Panc1 (cell line): ENCODE measurements at regions not wholly inside any gene's neighbourhood (a gene's known extent, or its start where the extent isn't known, plus 50 kb on each side); places are given as distances from the start of the nearest gene placed in this dataset.

Experiments
- POLR2AphosphoS5 ChIP-seq: IDR thresholded peaks from 2 replicates; pipeline ENCODE4 v1.6.1; 2012; ENCODE audit warnings: mild to moderate bottlenecking, low read depth, low read length, moderate library complexity
- SIN3A ChIP-seq: IDR thresholded peaks from 2 replicates; pipeline ENCODE4 v1.6.1; 2012; ENCODE audit warnings: low read depth, mild to moderate bottlenecking, low read length, moderate library complexity, borderline replicate concordance; ENCODE audit not compliant: insufficient read depth
- TF ChIP-seq, protein P1 (sequence below): fragments of 450-650 bp; IDR thresholded peaks from 2 replicates; pipeline ENCODE4 v1.5.1; 2017; ENCODE audit warnings: mild to moderate bottlenecking
- TF ChIP-seq, protein P2 (sequence below), 2 experiments: IDR thresholded peaks; 2 replicates each; pipeline ENCODE4 v1.6.1; 2011 to 2012; ENCODE audit warnings: low read depth in 2 of 2, control low read depth in 1 of 2, low read length in 1 of 2, mild to moderate bottlenecking in 1 of 2, moderate library complexity in 1 of 2; ENCODE audit not compliant: insufficient read depth in 1 of 2

DNA sequence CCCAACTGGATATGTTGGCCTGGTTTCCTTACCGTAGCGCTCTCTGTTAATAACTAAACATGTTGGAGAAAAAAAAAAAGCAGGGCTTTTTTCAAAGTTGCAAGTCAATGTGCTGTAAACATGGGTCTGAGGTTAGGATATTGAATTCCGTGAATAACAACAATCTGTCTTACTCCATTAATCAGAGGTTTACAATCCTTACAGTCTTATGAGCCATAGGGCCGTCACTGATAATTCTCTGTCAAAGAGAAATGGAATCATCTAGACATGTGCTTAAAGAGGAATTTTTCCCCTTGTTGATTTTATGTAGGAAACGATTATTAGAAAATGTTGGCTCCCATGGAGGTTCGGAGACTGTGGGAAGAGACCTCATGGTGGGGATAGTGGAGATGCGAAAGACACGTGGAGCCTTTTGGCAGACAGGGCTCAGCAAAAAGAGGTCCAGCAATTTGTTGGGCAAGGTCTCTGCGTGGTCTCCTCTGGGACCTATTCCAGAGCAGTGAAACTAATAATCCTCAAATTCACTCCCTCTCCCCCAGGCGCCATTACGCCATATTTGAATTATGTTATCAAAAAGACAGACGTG is 83.5 kb upstream of the CLDN14 start:
- TF ChIP-seq, protein P1, sequence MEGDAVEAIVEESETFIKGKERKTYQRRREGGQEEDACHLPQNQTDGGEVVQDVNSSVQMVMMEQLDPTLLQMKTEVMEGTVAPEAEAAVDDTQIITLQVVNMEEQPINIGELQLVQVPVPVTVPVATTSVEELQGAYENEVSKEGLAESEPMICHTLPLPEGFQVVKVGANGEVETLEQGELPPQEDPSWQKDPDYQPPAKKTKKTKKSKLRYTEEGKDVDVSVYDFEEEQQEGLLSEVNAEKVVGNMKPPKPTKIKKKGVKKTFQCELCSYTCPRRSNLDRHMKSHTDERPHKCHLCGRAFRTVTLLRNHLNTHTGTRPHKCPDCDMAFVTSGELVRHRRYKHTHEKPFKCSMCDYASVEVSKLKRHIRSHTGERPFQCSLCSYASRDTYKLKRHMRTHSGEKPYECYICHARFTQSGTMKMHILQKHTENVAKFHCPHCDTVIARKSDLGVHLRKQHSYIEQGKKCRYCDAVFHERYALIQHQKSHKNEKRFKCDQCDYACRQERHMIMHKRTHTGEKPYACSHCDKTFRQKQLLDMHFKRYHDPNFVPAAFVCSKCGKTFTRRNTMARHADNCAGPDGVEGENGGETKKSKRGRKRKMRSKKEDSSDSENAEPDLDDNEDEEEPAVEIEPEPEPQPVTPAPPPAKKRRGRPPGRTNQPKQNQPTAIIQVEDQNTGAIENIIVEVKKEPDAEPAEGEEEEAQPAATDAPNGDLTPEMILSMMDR: no peak
- TF ChIP-seq, protein P2, sequence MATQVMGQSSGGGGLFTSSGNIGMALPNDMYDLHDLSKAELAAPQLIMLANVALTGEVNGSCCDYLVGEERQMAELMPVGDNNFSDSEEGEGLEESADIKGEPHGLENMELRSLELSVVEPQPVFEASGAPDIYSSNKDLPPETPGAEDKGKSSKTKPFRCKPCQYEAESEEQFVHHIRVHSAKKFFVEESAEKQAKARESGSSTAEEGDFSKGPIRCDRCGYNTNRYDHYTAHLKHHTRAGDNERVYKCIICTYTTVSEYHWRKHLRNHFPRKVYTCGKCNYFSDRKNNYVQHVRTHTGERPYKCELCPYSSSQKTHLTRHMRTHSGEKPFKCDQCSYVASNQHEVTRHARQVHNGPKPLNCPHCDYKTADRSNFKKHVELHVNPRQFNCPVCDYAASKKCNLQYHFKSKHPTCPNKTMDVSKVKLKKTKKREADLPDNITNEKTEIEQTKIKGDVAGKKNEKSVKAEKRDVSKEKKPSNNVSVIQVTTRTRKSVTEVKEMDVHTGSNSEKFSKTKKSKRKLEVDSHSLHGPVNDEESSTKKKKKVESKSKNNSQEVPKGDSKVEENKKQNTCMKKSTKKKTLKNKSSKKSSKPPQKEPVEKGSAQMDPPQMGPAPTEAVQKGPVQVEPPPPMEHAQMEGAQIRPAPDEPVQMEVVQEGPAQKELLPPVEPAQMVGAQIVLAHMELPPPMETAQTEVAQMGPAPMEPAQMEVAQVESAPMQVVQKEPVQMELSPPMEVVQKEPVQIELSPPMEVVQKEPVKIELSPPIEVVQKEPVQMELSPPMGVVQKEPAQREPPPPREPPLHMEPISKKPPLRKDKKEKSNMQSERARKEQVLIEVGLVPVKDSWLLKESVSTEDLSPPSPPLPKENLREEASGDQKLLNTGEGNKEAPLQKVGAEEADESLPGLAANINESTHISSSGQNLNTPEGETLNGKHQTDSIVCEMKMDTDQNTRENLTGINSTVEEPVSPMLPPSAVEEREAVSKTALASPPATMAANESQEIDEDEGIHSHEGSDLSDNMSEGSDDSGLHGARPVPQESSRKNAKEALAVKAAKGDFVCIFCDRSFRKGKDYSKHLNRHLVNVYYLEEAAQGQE (IDR thresholded peaks at IDR 0.05; ENCODE audit: insufficient read depth in 1 of 2, low read depth in 2 of 2, low read length in 1 of 2): no peak
- TF ChIP-seq POLR2AphosphoS5 (no peak), SIN3A (no peak)
